ENCODE measurements at regions not wholly inside any gene's neighbourhood (a gene's known extent, or its start where the extent isn't known, plus 50 kb on each side); places are given as distances from the start of the nearest gene placed in this dataset.

- no peak overlapping the region for H3K4me2 ChIP-seq (ENCODE audit: control insufficient read depth, insufficient read depth)
- no peaks in the 10 kb centered on the region for H3K9me3 ChIP-seq (replicated peaks; ENCODE audit: control insufficient read depth, insufficient read depth, low read length)
- ChIA-PET SMC1A (ENCODE audit: uncharacterized antibody, unreplicated experiment) (interaction anchor here (0.6 to 1.2 kb wide), 2 partner anchors 306 to 468 kb away, joined by 3 to 4 read pairs; no protein-coding TSS in a partner anchor), POLR2A (no interaction called here), RAD21 (ENCODE audit: unreplicated experiment) (no interaction called here), CTCF (no interaction called here)
- no peak overlapping the region for H3K4me3 ChIP-seq
- intact Hi-C loops (cut with micrococcal nuclease; ENCODE audit: unreplicated experiment) = loop anchor here (10.0 kb wide), 1 partner anchor 179 kb away; no protein-coding TSS in a partner anchor
- DNase-seq (ENCODE audit: low read depth, low spot score) = no peak
- H3K9ac ChIP-seq (ENCODE audit: control insufficient read depth, insufficient read depth, low read length) = no peak overlapping the region
- no peak overlapping the region for H2AFZ ChIP-seq (ENCODE audit: control insufficient read depth, low read depth, low read length)
- no peaks in the 10 kb centered on the region for H4K20me1 ChIP-seq (ENCODE audit: control insufficient read depth, insufficient read depth)
- H3K4me1 ChIP-seq (ENCODE audit: control insufficient read depth, insufficient read depth, low read length) = no peaks in the 10 kb centered on the region
- 19% methylated on average over 4 of the region's 4 CpGs for WGBS (ENCODE audit: insufficient coverage, insufficient replicate concordance, low lambda C conversion rate, missing lambda C conversion rate)
- BruUV-seq (replicated peaks) = no TSS peak
- in situ Hi-C loops (cut with MboI) = no loop called here
- TF ChIP-seq ZBTB40 (IDR thresholded peaks at IDR 0.05; ENCODE audit: borderline replicate concordance) (no peak), TCF12 (IDR thresholded peaks at IDR 0.05; ENCODE audit: low read depth, low read length) (no peak), MAX (IDR thresholded peaks at IDR 0.05; ENCODE audit: low read depth, low read length) (no peak), ZNF274 (IDR thresholded peaks at IDR 0.05; ENCODE audit: insufficient read depth, insufficient read length) (no peak)
- no peak overlapping the region for H3K27ac ChIP-seq (ENCODE audit: control insufficient read depth, insufficient read depth)
- FAIRE-seq = no peak
- H3K36me3 ChIP-seq (ENCODE audit: control insufficient read depth in 2 of 2, insufficient read depth in 2 of 2, low read length in 1 of 2) = no peaks in the 10 kb centered on the region
- no peaks in the 10 kb centered on the region for H3K27me3 ChIP-seq (replicated peaks in 1 of 2; ENCODE audit: control insufficient read depth in 2 of 2, insufficient read depth in 2 of 2, low read length in 1 of 2)
- no peak for ATAC-seq
- no peaks in the 10 kb centered on the region for H3K79me2 ChIP-seq (ENCODE audit: control insufficient read depth, insufficient read depth, low read length)
Measured at GRCh38 chr13:31435536-31435935, 235.8 kb downstream of the B3GLCT start.

Data from GM12878 (cell line).